ENCODE measurements at regions not wholly inside any gene's neighbourhood (a gene's known extent, or its start where the extent isn't known, plus 50 kb on each side); places are given as distances from the start of the nearest gene placed in this dataset.

DNA sequence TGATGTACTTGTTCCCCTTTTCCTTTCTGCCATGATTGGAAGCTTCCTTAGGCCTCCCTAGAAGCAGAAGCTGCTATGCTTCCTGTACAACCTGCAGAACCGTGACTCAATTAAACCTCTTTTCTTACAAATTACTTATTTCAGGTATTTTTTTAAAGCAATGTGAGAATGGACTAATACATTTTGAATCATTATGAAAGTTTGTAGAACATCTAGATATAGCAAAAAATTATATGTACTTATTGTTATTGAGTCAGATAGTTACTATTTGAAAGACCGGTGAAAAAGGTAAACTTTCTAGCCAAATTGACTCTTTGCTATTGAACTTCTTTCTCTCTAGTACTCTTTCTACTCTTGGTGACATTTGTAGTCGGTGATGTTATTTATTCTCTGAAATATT is 777.3 kb upstream of the GALNTL6 start:
- TF ChIP-seq, protein P1, sequence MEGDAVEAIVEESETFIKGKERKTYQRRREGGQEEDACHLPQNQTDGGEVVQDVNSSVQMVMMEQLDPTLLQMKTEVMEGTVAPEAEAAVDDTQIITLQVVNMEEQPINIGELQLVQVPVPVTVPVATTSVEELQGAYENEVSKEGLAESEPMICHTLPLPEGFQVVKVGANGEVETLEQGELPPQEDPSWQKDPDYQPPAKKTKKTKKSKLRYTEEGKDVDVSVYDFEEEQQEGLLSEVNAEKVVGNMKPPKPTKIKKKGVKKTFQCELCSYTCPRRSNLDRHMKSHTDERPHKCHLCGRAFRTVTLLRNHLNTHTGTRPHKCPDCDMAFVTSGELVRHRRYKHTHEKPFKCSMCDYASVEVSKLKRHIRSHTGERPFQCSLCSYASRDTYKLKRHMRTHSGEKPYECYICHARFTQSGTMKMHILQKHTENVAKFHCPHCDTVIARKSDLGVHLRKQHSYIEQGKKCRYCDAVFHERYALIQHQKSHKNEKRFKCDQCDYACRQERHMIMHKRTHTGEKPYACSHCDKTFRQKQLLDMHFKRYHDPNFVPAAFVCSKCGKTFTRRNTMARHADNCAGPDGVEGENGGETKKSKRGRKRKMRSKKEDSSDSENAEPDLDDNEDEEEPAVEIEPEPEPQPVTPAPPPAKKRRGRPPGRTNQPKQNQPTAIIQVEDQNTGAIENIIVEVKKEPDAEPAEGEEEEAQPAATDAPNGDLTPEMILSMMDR (conservative IDR thresholded peaks at IDR 0.05; ENCODE audit: low read depth, low read length) = no peak
- TF ChIP-seq EZH2 (IDR thresholded peaks at IDR 0.05; ENCODE audit: low read length, unreplicated experiment) = no peak
- TF ChIP-seq EZH2phosphoT487 (IDR thresholded peaks at IDR 0.05; ENCODE audit: borderline replicate concordance, low read length) = no peak
